HepG2 (cell line): ENCODE measurements at regions not wholly inside any gene's neighbourhood (a gene's known extent, or its start where the extent isn't known, plus 50 kb on each side); places are given as distances from the start of the nearest gene placed in this dataset.

Experiments used
- ATAC-seq: fragments of 200-7000 bp; cut with Tn5 transposase; 3 replicates; pipeline ENCODE4 v1.9.1; 2020; ENCODE audit warnings: mild to moderate bottlenecking, moderate library complexity
- BruUV-seq: library from RNA; stranded (reverse); fragments of 400-500 nt; replicated peaks from 2 replicates; lab custom pipeline; 2021; lab: Mats Ljungman, UMichigan
- CTCF ChIA-PET: fragments of 300-600 bp; formaldehyde crosslinking; extraction: SDS; loops from one replicate; lab custom pipeline; 2021; ENCODE audit warnings: low total read pairs, inconsistent platforms, low intra/inter-chr PET ratio; lab: Yijun Ruan, JAX
- POLR2A ChIA-PET: fragments of 350-600 bp; sonication (Branson Sonifier 250); formaldehyde crosslinking; loops from one replicate; lab custom pipeline; 2020; ENCODE audit warnings: antibody characterized with exemption, inconsistent platforms; lab: Yijun Ruan, JAX
- DNase-seq: peaks from one replicate; pipeline ENCODE4 v3.0.0-alpha.2; 2015; ENCODE audit warnings: low spot score
- FAIRE-seq: peaks from 3 replicates; lab custom pipeline; 2011; peaks lifted over from hg19 to GRCh38; lab: Jason Lieb, UNC
- H2AFZ ChIP-seq: one replicate; pipeline ENCODE4 v1.6.1; 2011; ENCODE audit warnings: low read length, inconsistent platforms
- H3K27ac ChIP-seq: fragments of 300-600 bp; 3 replicates; pipeline ENCODE4 v1.8.0; 2011; ENCODE audit warnings: mixed run types, mild to moderate bottlenecking, mixed read lengths, low read length, inconsistent platforms; ENCODE audit not compliant: insufficient read depth; ENCODE audit errors: extremely low read length
- H3K27me3 ChIP-seq, 2 experiments: fragments of 200-600 bp in 1 of 2; 2 replicates in 1 of 2; 3 replicates in 1 of 2; pipeline versions ENCODE4 v1.6.0 to v1.8.0; 2011; ENCODE audit warnings: low read length in 2 of 2, mild to moderate bottlenecking in 2 of 2, moderate library complexity in 2 of 2, inconsistent platforms in 1 of 2; ENCODE audit not compliant: insufficient read depth in 2 of 2, control insufficient read depth in 1 of 2
- H3K36me3 ChIP-seq, 2 experiments: fragments of 200-600 bp in 1 of 2; replicated peaks in 1 of 2; 2 replicates in 1 of 2; 3 replicates in 1 of 2; pipeline versions ENCODE4 v1.5.1 to v1.8.0; 2011; ENCODE audit warnings: low read length in 2 of 2, inconsistent platforms in 1 of 2; ENCODE audit not compliant: insufficient read depth in 2 of 2, control insufficient read depth in 1 of 2
- H3K4me1 ChIP-seq: 2 replicates; pipeline ENCODE4 v1.5.1; 2012; ENCODE audit warnings: low read length, inconsistent platforms; ENCODE audit not compliant: insufficient read depth
- H3K4me2 ChIP-seq: 2 replicates; pipeline ENCODE4 v1.6.0; 2011; ENCODE audit warnings: low read depth, low read length, inconsistent platforms
- H3K4me3 ChIP-seq, 3 experiments: fragments of 200-600 bp in 1 of 3; sonication (generic), shearing (Covaris generic) in 1 of 3; replicated peaks in 1 of 3; 2 replicates each; pipeline ENCODE4 v1.5.1; 2011 to 2016; ENCODE audit warnings: low read length in 3 of 3, inconsistent platforms in 2 of 3, low read depth in 2 of 3, mild to moderate bottlenecking in 2 of 3, control low read depth in 1 of 3, mixed read lengths in 1 of 3; ENCODE audit not compliant: insufficient read depth in 1 of 3
- H3K79me2 ChIP-seq: one replicate; pipeline ENCODE4 v1.6.1; 2011; ENCODE audit warnings: low read length, inconsistent platforms; ENCODE audit not compliant: insufficient read depth
- H3K9ac ChIP-seq: 2 replicates; pipeline ENCODE4 v1.6.0; 2011; ENCODE audit warnings: mild to moderate bottlenecking, low read depth, low read length, inconsistent platforms; ENCODE audit not compliant: insufficient read depth
- H3K9me3 ChIP-seq: 2 replicates; pipeline ENCODE4 v1.5.1; 2012; ENCODE audit warnings: mild to moderate bottlenecking, low read length
- H4K20me1 ChIP-seq: 2 replicates; pipeline ENCODE4 v1.6.0; 2011; ENCODE audit warnings: inconsistent platforms, mild to moderate bottlenecking, low read length, moderate library complexity; ENCODE audit not compliant: insufficient read depth
- MATR3 ChIP-seq: sonication (generic); formaldehyde crosslinking; IDR thresholded peaks from 2 replicates; pipeline ENCODE4 v1.4.0; 2020; ENCODE audit warnings: missing genetic modification reagents
- SRSF1 ChIP-seq: fragments of 200-400 bp; formaldehyde crosslinking; optimal IDR thresholded peaks from 2 replicates; pipeline ENCODE3; 2017; ENCODE audit warnings: mild to moderate bottlenecking, low read depth, low read length, moderate library complexity
- TBP ChIP-seq: sonication (generic); formaldehyde crosslinking; IDR thresholded peaks from 2 replicates; pipeline ENCODE4 v1.5.0; 2020; ENCODE audit warnings: missing genetic modification reagents
- ZNF790 ChIP-seq: sonication (generic); formaldehyde crosslinking; IDR thresholded peaks from 2 replicates; pipeline ENCODE4 v1.8.0; 2022; ENCODE audit warnings: missing genetic modification reagents, mild to moderate bottlenecking, borderline replicate concordance
- WGBS: methylation state at CpG from one replicate; pipeline ENCODE4 v1.1.6; 2017; ENCODE audit warnings: low lambda C conversion rate; 5-methylcytosine and 5-hydroxymethylcytosine counted together
- in situ Hi-C: cut with HindIII; loops from 2 replicates; pipeline ENCODE4 v1.10.0; 2017; ENCODE audit warnings: low pct_unique_long_range_greater_than_20kb; ENCODE audit not compliant: extremely low pct_ligation_motif_present
- intact Hi-C: fragments of 100-400 bp; cut with micrococcal nuclease; formaldehyde crosslinking; loops from one replicate; pipeline ENCODE4 v1.10.0; 2022; ENCODE audit not compliant: unreplicated experiment
- TF ChIP-seq, protein P1 (sequence below): sonication (generic); formaldehyde crosslinking; IDR thresholded peaks from 2 replicates; pipeline ENCODE4 v1.4.0; 2020; ENCODE audit warnings: missing genetic modification reagents, mild to moderate bottlenecking, borderline replicate concordance
- TF ChIP-seq, protein P2 (sequence below), 2 experiments: sonication (generic) in 1 of 2; formaldehyde crosslinking in 1 of 2; IDR thresholded peaks; 2 replicates each; pipeline versions ENCODE4 v1.6.1 to v1.9.0; 2014 to 2022; ENCODE audit warnings: antibody characterized with exemption in 1 of 2, borderline replicate concordance in 1 of 2, inconsistent platforms in 1 of 2, low read depth in 1 of 2, missing genetic modification reagents in 1 of 2
- TF ChIP-seq, protein P3 (sequence below): sonication (generic); formaldehyde crosslinking; IDR thresholded peaks from 2 replicates; pipeline ENCODE4 v1.4.0; 2020; ENCODE audit warnings: low read depth, mild to moderate bottlenecking, missing genetic modification reagents
- TF ChIP-seq, protein P4 (sequence below): sonication (generic); formaldehyde crosslinking; IDR thresholded peaks from 2 replicates; pipeline ENCODE4 v1.4.0; 2020; ENCODE audit warnings: mild to moderate bottlenecking, missing genetic modification reagents
- TF ChIP-seq, protein P5 (sequence below): sonication (generic); formaldehyde crosslinking; IDR thresholded peaks from 2 replicates; pipeline ENCODE4 v1.4.0; 2020; ENCODE audit warnings: missing genetic modification reagents

DNA sequence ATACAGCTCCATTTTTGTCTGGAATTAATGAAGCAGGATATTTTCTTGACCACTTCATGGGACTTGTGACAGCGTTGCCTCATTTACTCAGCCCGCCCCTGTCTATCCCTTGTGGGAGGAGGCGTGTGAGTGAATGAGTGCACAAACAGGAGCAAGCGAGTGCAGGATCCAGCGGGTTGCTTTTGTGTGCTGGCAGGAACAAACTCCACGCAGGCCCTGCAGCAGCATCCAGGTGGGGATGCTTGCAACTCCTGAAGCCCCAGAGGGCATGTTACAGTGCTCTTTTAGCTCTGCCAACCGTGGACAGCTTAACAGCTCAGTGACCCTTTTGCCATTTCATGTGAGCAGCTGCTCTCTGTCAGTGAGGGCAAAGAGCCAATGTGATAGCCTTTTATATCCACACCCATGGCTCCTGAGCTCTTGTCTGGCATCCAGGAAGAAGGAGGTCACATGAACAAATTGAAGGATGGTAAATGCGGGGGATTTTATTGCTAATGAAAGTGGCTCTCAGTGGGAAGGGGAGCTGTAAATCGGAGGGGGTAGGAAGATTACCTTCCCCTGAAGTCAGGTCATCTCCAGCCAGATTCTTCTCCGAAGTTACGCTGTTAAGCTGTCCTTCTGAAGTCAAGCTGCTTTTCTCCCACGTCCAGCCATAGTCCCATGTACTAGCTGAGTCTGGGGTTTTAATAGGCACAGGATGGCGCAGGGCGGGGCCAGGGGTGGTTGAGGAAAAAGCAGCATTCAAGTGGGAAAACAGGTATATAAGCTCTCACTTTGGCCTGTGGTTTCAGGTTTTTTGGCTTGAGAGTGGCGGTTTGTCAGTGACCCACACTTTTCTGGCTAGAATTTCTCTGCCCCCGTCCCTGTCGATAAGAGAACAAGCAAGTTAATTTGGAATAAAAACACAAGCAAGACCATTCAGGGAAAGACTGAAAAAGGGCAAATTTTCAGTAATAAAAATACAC, 714.7 kb upstream of the MBL2 start:
- H3K79me2 ChIP-seq: no peaks in the 10 kb centered on the region
- in situ Hi-C loops (no loop called here), intact Hi-C loops (no loop called here)
- ChIA-PET CTCF (no interaction called here), POLR2A (no interaction called here)
- H3K27ac ChIP-seq: no peak overlapping the region
- peaks cover 7% of the 10 kb centered on the region; the same call in 1 of the 2 replicates for H3K9me3 ChIP-seq
- WGBS: 31% methylated on average over 15 of the region's 17 CpGs
- BruUV-seq: no TSS peak
- no peak for FAIRE-seq
- H3K4me3 ChIP-seq: no peak overlapping the region
- no peaks in the 10 kb centered on the region for H3K36me3 ChIP-seq
- no peak overlapping the region for H3K4me2 ChIP-seq
- H4K20me1 ChIP-seq: no peaks in the 10 kb centered on the region
- no peak for DNase-seq
- H3K9ac ChIP-seq: no peak overlapping the region
- no peak for ATAC-seq
- no peak overlapping the region for H2AFZ ChIP-seq
- H3K4me1 ChIP-seq: no peaks in the 10 kb centered on the region
- no peaks in the 10 kb centered on the region for H3K27me3 ChIP-seq
- TF ChIP-seq, protein P1, sequence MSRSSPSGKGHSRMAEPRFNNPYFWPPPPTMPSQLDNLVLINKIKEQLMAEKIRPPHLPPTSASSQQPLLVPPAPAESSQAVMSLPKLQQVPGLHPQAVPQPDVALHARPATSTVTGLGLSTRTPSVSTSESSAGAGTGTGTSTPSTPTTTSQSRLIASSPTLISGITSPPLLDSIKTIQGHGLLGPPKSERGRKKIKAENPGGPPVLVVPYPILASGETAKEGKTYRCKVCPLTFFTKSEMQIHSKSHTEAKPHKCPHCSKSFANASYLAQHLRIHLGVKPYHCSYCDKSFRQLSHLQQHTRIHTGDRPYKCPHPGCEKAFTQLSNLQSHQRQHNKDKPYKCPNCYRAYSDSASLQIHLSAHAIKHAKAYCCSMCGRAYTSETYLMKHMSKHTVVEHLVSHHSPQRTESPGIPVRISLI: no peak
- no peak for TF ChIP-seq ZNF790
- no peak for TF ChIP-seq SRSF1
- TF ChIP-seq, protein P2, sequence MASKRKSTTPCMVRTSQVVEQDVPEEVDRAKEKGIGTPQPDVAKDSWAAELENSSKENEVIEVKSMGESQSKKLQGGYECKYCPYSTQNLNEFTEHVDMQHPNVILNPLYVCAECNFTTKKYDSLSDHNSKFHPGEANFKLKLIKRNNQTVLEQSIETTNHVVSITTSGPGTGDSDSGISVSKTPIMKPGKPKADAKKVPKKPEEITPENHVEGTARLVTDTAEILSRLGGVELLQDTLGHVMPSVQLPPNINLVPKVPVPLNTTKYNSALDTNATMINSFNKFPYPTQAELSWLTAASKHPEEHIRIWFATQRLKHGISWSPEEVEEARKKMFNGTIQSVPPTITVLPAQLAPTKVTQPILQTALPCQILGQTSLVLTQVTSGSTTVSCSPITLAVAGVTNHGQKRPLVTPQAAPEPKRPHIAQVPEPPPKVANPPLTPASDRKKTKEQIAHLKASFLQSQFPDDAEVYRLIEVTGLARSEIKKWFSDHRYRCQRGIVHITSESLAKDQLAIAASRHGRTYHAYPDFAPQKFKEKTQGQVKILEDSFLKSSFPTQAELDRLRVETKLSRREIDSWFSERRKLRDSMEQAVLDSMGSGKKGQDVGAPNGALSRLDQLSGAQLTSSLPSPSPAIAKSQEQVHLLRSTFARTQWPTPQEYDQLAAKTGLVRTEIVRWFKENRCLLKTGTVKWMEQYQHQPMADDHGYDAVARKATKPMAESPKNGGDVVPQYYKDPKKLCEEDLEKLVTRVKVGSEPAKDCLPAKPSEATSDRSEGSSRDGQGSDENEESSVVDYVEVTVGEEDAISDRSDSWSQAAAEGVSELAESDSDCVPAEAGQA (IDR thresholded peaks at IDR 0.05; ENCODE audit: low read depth): no peak
- TF ChIP-seq, protein P2 (CRISPR knock-in tag; IDR thresholded peaks at IDR 0.05; ENCODE audit: borderline replicate concordance): no peak
- TF ChIP-seq TBP (CRISPR knock-in tag): no peak
- TF ChIP-seq, protein P3, sequence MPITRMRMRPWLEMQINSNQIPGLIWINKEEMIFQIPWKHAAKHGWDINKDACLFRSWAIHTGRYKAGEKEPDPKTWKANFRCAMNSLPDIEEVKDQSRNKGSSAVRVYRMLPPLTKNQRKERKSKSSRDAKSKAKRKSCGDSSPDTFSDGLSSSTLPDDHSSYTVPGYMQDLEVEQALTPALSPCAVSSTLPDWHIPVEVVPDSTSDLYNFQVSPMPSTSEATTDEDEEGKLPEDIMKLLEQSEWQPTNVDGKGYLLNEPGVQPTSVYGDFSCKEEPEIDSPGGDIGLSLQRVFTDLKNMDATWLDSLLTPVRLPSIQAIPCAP (CRISPR knock-in tag): no peak
- TF ChIP-seq, protein P4, sequence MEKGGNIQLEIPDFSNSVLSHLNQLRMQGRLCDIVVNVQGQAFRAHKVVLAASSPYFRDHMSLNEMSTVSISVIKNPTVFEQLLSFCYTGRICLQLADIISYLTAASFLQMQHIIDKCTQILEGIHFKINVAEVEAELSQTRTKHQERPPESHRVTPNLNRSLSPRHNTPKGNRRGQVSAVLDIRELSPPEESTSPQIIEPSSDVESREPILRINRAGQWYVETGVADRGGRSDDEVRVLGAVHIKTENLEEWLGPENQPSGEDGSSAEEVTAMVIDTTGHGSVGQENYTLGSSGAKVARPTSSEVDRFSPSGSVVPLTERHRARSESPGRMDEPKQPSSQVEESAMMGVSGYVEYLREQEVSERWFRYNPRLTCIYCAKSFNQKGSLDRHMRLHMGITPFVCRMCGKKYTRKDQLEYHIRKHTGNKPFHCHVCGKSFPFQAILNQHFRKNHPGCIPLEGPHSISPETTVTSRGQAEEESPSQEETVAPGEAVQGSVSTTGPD: no peak
- TF ChIP-seq MATR3 (CRISPR knock-in tag): no peak
- TF ChIP-seq, protein P5, sequence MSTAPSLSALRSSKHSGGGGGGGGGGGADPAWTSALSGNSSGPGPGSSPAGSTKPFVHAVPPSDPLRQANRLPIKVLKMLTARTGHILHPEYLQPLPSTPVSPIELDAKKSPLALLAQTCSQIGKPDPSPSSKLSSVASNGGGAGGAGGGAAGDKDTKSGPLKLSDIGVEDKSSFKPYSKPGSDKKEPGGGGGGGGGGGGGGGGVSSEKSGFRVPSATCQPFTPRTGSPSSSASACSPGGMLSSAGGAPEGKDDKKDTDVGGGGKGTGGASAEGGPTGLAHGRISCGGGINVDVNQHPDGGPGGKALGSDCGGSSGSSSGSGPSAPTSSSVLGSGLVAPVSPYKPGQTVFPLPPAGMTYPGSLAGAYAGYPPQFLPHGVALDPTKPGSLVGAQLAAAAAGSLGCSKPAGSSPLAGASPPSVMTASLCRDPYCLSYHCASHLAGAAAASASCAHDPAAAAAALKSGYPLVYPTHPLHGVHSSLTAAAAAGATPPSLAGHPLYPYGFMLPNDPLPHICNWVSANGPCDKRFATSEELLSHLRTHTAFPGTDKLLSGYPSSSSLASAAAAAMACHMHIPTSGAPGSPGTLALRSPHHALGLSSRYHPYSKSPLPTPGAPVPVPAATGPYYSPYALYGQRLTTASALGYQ: no peak
